SU-DHL-6 (cell line): ENCODE measurements at regions not wholly inside any gene's neighbourhood (a gene's known extent, or its start where the extent isn't known, plus 50 kb on each side); places are given as distances from the start of the nearest gene placed in this dataset.

Experiments
- CTCF ChIP-seq: fragments of 200-600 bp; sonication (generic); IDR thresholded peaks from one replicate; pipeline ENCODE4 v1.5.1; 2017; ENCODE audit warnings: antibody characterized with exemption, mild to moderate bottlenecking, low read length, moderate library complexity; ENCODE audit not compliant: insufficient read depth, poor library complexity, severe bottlenecking
- EZH2phosphoT487 ChIP-seq: fragments of 200-600 bp; sonication (generic), shearing (Covaris generic); conservative IDR thresholded peaks from 2 replicates; pipeline ENCODE4 v1.6.1; 2018; ENCODE audit warnings: mild to moderate bottlenecking, antibody characterized with exemption, low read length, moderate library complexity, mixed read lengths

GRCh38 chr15:66842710-66843441 is 140.8 kb downstream of the SMAD6 start:
- TF ChIP-seq EZH2phosphoT487: no peak
- no peak for TF ChIP-seq CTCF
